Suprapubic skin (tissue), 4 donors: ENCODE measurements at regions not wholly inside any gene's neighbourhood (a gene's known extent, or its start where the extent isn't known, plus 50 kb on each side); places are given as distances from the start of the nearest gene placed in this dataset.

Experiments used
- DNase-seq, 2 donors: peaks; one replicate each; pipeline ENCODE4 v3.0.0-alpha.2; 2019; ENCODE audit warnings: low spot score in 2 of 2
- H3K27ac ChIP-seq: fragments of 200-600 bp; sonication (generic); one replicate; pipeline ENCODE4 v1.5.1; 2019
- H3K27me3 ChIP-seq: fragments of 200-600 bp; sonication (generic); one replicate; pipeline ENCODE4 v1.5.1; 2019
- H3K36me3 ChIP-seq: fragments of 200-600 bp; sonication (generic); one replicate; pipeline ENCODE4 v1.5.1; 2019
- H3K4me1 ChIP-seq: fragments of 200-600 bp; sonication (generic); one replicate; pipeline ENCODE4 v1.5.1; 2019
- H3K4me3 ChIP-seq: fragments of 200-600 bp; sonication (generic); one replicate; pipeline ENCODE4 v1.5.1; 2019; ENCODE audit warnings: mild to moderate bottlenecking
- H3K9me3 ChIP-seq: fragments of 200-600 bp; sonication (generic); one replicate; pipeline ENCODE4 v1.5.1; 2019
- CTCF ChIP-seq, 2 donors: fragments of 200-600 bp in 1 of 2; fragments of 450-650 bp in 1 of 2; sonication (generic) in 1 of 2; IDR thresholded peaks; one replicate each; pipeline ENCODE4 v1.5.1; 2016 to 2019; ENCODE audit warnings: antibody characterized with exemption in 2 of 2, mild to moderate bottlenecking in 1 of 2, moderate library complexity in 1 of 2
- EP300 ChIP-seq: sonication (generic); formaldehyde crosslinking; IDR thresholded peaks from one replicate; pipeline ENCODE4 v1.6.1; 2017; ENCODE audit warnings: antibody characterized with exemption
- POLR2A ChIP-seq, 2 donors: fragments of 450-650 bp; IDR thresholded peaks; one replicate each; pipeline ENCODE4 v1.6.1; 2017; ENCODE audit warnings: antibody characterized with exemption in 2 of 2, mild to moderate bottlenecking in 2 of 2, moderate library complexity in 2 of 2
- POLR2AphosphoS5 ChIP-seq, 3 donors: sonication (generic); formaldehyde crosslinking; IDR thresholded peaks; one replicate each; pipeline ENCODE4 v1.6.1; 2017; ENCODE audit warnings: antibody characterized with exemption in 3 of 3
- WGBS: methylation state at CpG from one replicate; pipeline ENCODE4 v1.1.5; 2018; 5-methylcytosine and 5-hydroxymethylcytosine counted together

GRCh38 chr1:198079432-198079951 is 77.3 kb upstream of the NEK7 start:
- no peak for TF ChIP-seq EP300
- Histone ChIP-seq H3K4me3 (no peak overlapping the region), H3K9me3 (no peaks in the 10 kb centered on the region), H3K4me1 (no peaks in the 10 kb centered on the region), H3K36me3 (no peaks in the 10 kb centered on the region), H3K27me3 (no peaks in the 10 kb centered on the region), H3K27ac (no peak overlapping the region)
- whole genome bisulfite sequencing = 47% methylated on average over 1 of the region's 1 CpG
- no peak for DNase-seq

- Histone ChIP-seq H3K27me3 (peaks cover 2% of the 10 kb centered on the region), H3K4me1 (no peaks in the 10 kb centered on the region), H3K36me3 (no peaks in the 10 kb centered on the region), H3K4me3 (no peak overlapping the region), H3K27ac (no peak overlapping the region), H3K9me3 (no peaks in the 10 kb centered on the region)
- 30% methylated on average over 3 of the region's 3 CpGs for WGBS
- DNase-seq = no peak
- TF ChIP-seq POLR2AphosphoS5 (IDR thresholded peaks at IDR 0.05) (no peak), EP300 (no peak), CTCF (IDR thresholded peaks at IDR 0.05) (no peak), POLR2A (IDR thresholded peaks at IDR 0.05) (no peak)
Measured at GRCh38 chr1:198082576-198082975, 74.2 kb upstream of the NEK7 start.

- Histone ChIP-seq H3K27ac (no peak overlapping the region), H3K36me3 (no peaks in the 10 kb centered on the region), H3K4me3 (no peak overlapping the region), H3K9me3 (no peaks in the 10 kb centered on the region), H3K27me3 (peaks cover 2% of the 10 kb centered on the region), H3K4me1 (no peaks in the 10 kb centered on the region)
- 83% methylated on average over 2 of the region's 2 CpGs for WGBS
- DNase-seq = no peak
- TF ChIP-seq POLR2AphosphoS5 (IDR thresholded peaks at IDR 0.05) = no peak
- TF ChIP-seq EP300 = no peak
- TF ChIP-seq POLR2A (IDR thresholded peaks at IDR 0.05) = no peak
- TF ChIP-seq CTCF (IDR thresholded peaks at IDR 0.05) = no peak
Measured at GRCh38 chr1:198083549-198083948, 73.2 kb upstream of the NEK7 start.

GRCh38 chr1:198084241-198084908 is 72.4 kb upstream of the NEK7 start:
- TF ChIP-seq POLR2A (IDR thresholded peaks at IDR 0.05) = no peak
- no peak for TF ChIP-seq POLR2AphosphoS5 (IDR thresholded peaks at IDR 0.05)
- no peak for TF ChIP-seq CTCF (IDR thresholded peaks at IDR 0.05)
- peaks cover 2% of the 10 kb centered on the region for H3K27me3 ChIP-seq
- 69% methylated on average over 5 of the region's 5 CpGs for WGBS
- H3K36me3 ChIP-seq = no peaks in the 10 kb centered on the region
- H3K9me3 ChIP-seq = no peaks in the 10 kb centered on the region
- no peak overlapping the region for H3K4me3 ChIP-seq
- DNase-seq = no peak
- no peak overlapping the region for H3K27ac ChIP-seq
- H3K4me1 ChIP-seq = no peaks in the 10 kb centered on the region

GRCh38 chr1:198086051-198086745 is 70.6 kb upstream of the NEK7 start:
- no peak overlapping the region for H3K27ac ChIP-seq
- H3K4me3 ChIP-seq = no peak overlapping the region
- H3K27me3 ChIP-seq = peaks cover 2% of the 10 kb centered on the region
- no peak for TF ChIP-seq POLR2AphosphoS5 (IDR thresholded peaks at IDR 0.05)
- no peak for TF ChIP-seq EP300
- no peak for TF ChIP-seq CTCF (IDR thresholded peaks at IDR 0.05)
- TF ChIP-seq POLR2A (IDR thresholded peaks at IDR 0.05) = no peak
- 81% methylated on average over 1 of the region's 1 CpG for WGBS
- no peaks in the 10 kb centered on the region for H3K4me1 ChIP-seq
- no peak for DNase-seq
- H3K36me3 ChIP-seq = no peaks in the 10 kb centered on the region
- no peaks in the 10 kb centered on the region for H3K9me3 ChIP-seq
